ENCODE measurements at regions not wholly inside any gene's neighbourhood (a gene's known extent, or its start where the extent isn't known, plus 50 kb on each side); places are given as distances from the start of the nearest gene placed in this dataset.

- WGBS (ENCODE audit: insufficient coverage, low coverage, low lambda C conversion rate, missing lambda C conversion rate) = 69% methylated on average over 4 of the region's 4 CpGs
- Histone ChIP-seq H3K27ac (no peak overlapping the region), H3K27me3 (no peaks in the 10 kb centered on the region), H3K4me3 (no peak overlapping the region), H3K4me1 (no peaks in the 10 kb centered on the region), H3K9me3 (no peaks in the 10 kb centered on the region), H3K36me3 (no peaks in the 10 kb centered on the region)
- DNase-seq = no peak
- intact Hi-C loops (cut with DNase I) = no loop called here
- no peak for ATAC-seq
- TF ChIP-seq CTCF (IDR thresholded peaks at IDR 0.05) (no peak), POLR2A (IDR thresholded peaks at IDR 0.05) (no peak)
Measured at GRCh38 chr10:125485665-125486064, 197.3 kb downstream of the TEX36 start.

GRCh38 chr10:125484035-125484732 lies 198.8 kb downstream of the TEX36 start:
- intact Hi-C loops (cut with DNase I) = no loop called here
- no peak overlapping the region for H3K4me3 ChIP-seq
- 76% methylated on average over 1 of the region's 1 CpG for whole genome bisulfite sequencing (ENCODE audit: insufficient coverage, low coverage, low lambda C conversion rate, missing lambda C conversion rate)
- ATAC-seq (no peak), DNase-seq (no peak)
- H3K27me3 ChIP-seq = no peaks in the 10 kb centered on the region
- H3K9me3 ChIP-seq = no peaks in the 10 kb centered on the region
- no peak for TF ChIP-seq POLR2A (IDR thresholded peaks at IDR 0.05)
- no peak for TF ChIP-seq CTCF (IDR thresholded peaks at IDR 0.05)
- H3K27ac ChIP-seq = no peak overlapping the region
- H3K36me3 ChIP-seq = no peaks in the 10 kb centered on the region
- no peaks in the 10 kb centered on the region for H3K4me1 ChIP-seq

GRCh38 chr10:125482637-125483036 lies 200.3 kb downstream of the TEX36 start:
- no peak for DNase-seq
- Histone ChIP-seq H3K4me3 (no peak overlapping the region), H3K4me1 (no peaks in the 10 kb centered on the region), H3K27me3 (no peaks in the 10 kb centered on the region), H3K36me3 (no peaks in the 10 kb centered on the region), H3K27ac (no peak overlapping the region), H3K9me3 (no peaks in the 10 kb centered on the region)
- TF ChIP-seq CTCF (IDR thresholded peaks at IDR 0.05) (no peak), POLR2A (IDR thresholded peaks at IDR 0.05) (no peak)
- intact Hi-C loops (cut with DNase I) = no loop called here
- 51% methylated on average over 5 of the region's 5 CpGs for WGBS (ENCODE audit: insufficient coverage, low coverage, low lambda C conversion rate, missing lambda C conversion rate)
- ATAC-seq = no peak

- Histone ChIP-seq H3K27ac (no peak overlapping the region), H3K4me3 (no peak overlapping the region), H3K36me3 (no peaks in the 10 kb centered on the region), H3K4me1 (no peaks in the 10 kb centered on the region), H3K9me3 (no peaks in the 10 kb centered on the region), H3K27me3 (no peaks in the 10 kb centered on the region)
- TF ChIP-seq POLR2A (IDR thresholded peaks at IDR 0.05) = no peak
- TF ChIP-seq CTCF (IDR thresholded peaks at IDR 0.05) = no peak
- 21% methylated on average over 2 of the region's 2 CpGs for WGBS (ENCODE audit: insufficient coverage, low coverage, low lambda C conversion rate, missing lambda C conversion rate)
- intact Hi-C loops (cut with DNase I) = no loop called here
- ATAC-seq (no peak), DNase-seq (no peak)
Measured at GRCh38 chr10:125482108-125482507, 200.9 kb downstream of the TEX36 start.

All from right lobe of liver (tissue), 6 donors.